ENCODE measurements at regions not wholly inside any gene's neighbourhood (a gene's known extent, or its start where the extent isn't known, plus 50 kb on each side); places are given as distances from the start of the nearest gene placed in this dataset.

GRCh38 chr9:84613431-84613830 lies 56.1 kb upstream of the NTRK2 start:
- TF ChIP-seq, protein P1, sequence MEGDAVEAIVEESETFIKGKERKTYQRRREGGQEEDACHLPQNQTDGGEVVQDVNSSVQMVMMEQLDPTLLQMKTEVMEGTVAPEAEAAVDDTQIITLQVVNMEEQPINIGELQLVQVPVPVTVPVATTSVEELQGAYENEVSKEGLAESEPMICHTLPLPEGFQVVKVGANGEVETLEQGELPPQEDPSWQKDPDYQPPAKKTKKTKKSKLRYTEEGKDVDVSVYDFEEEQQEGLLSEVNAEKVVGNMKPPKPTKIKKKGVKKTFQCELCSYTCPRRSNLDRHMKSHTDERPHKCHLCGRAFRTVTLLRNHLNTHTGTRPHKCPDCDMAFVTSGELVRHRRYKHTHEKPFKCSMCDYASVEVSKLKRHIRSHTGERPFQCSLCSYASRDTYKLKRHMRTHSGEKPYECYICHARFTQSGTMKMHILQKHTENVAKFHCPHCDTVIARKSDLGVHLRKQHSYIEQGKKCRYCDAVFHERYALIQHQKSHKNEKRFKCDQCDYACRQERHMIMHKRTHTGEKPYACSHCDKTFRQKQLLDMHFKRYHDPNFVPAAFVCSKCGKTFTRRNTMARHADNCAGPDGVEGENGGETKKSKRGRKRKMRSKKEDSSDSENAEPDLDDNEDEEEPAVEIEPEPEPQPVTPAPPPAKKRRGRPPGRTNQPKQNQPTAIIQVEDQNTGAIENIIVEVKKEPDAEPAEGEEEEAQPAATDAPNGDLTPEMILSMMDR (IDR thresholded peaks at IDR 0.05) = no peak
- no peak for DNase-seq (ENCODE audit: low spot score)
- ATAC-seq (ENCODE audit: low FRiP score) = no peak

GRCh38 chr9:84615544-84615943 lies 54.0 kb upstream of the NTRK2 start:
- TF ChIP-seq, protein P1 (IDR thresholded peaks at IDR 0.05) = no peak
- DNase-seq (ENCODE audit: low spot score) (no peak), ATAC-seq (ENCODE audit: low FRiP score) (no peak)

DNA sequence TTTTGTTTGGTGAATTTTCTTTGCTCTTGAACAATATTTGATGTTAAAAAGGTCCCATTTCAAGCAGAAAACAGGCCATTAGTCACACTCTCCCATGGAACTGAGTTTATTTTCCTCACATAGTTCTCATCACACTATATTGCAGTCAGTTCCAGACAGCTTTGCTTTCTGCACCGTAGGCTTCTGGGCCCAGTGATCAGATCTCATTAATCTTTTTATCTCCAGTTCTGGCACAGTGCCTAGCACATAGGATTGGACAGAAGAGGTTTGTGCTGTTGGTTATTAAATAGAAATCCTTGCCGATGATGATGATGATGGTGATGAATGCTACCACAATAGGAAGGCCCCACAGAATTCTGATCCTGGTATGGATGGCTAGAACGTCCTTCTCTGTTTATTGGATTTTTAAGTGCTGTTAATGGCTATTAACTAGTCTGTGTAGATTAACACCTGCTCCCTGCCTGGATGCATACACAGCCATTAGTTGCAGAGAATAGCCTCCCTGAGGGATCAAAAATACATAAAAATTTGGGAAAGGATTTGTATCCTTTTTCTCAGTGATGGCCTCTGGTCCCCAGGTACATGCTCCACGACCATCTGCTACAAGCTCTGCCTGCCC lies 52.0 kb upstream of the NTRK2 start:
- no peak for ATAC-seq (ENCODE audit: low FRiP score)
- no peak for DNase-seq (ENCODE audit: low spot score)
- TF ChIP-seq, protein P1 (IDR thresholded peaks at IDR 0.05) = no peak
